ENCODE measurements at regions not wholly inside any gene's neighbourhood (a gene's known extent, or its start where the extent isn't known, plus 50 kb on each side); places are given as distances from the start of the nearest gene placed in this dataset.

GRCh38 chr11:64438986-64439771, 80.2 kb downstream of the RPS6KA4 start:
- TF ChIP-seq EZH2 (IDR thresholded peaks at IDR 0.05) (no peak), POLR2AphosphoS5 (IDR thresholded peaks at IDR 0.05; ENCODE audit: borderline replicate concordance, low read depth, low read length) (no peak)

Data from SK-N-MC (cell line).